ENCODE measurements at regions not wholly inside any gene's neighbourhood (a gene's known extent, or its start where the extent isn't known, plus 50 kb on each side); places are given as distances from the start of the nearest gene placed in this dataset.

- no CpG with 5 or more reads among the region's 1 CpG for WGBS (ENCODE audit: extremely low coverage, insufficient read length, low lambda C conversion rate)
- Histone ChIP-seq H3K56ac (ENCODE audit: insufficient read length, low read depth, low read length) (no peak overlapping the region), H3T11ph (ENCODE audit: low read length) (no peak overlapping the region), H3K4ac (ENCODE audit: low read depth, low read length) (no peak overlapping the region), H3K23me2 (ENCODE audit: insufficient read length, low read depth, low read length, poor library complexity, severe bottlenecking) (no peaks in the 10 kb centered on the region), H3K79me1 (ENCODE audit: insufficient read depth, low read depth, low read length, poor library complexity, severe bottlenecking) (no peaks in the 10 kb centered on the region), H2BK15ac (ENCODE audit: low read depth, low read length) (no peak overlapping the region), H4K5ac (ENCODE audit: insufficient read length, low read depth, low read length) (no peak overlapping the region), H4K91ac (ENCODE audit: insufficient read length, low read depth, low read length) (no peak overlapping the region), H3K14ac (ENCODE audit: insufficient read depth, low read length) (no peak overlapping the region), H2AK5ac (ENCODE audit: insufficient read length, low read length) (no peak overlapping the region), H2BK12ac (ENCODE audit: insufficient read length, low read depth, low read length) (no peak overlapping the region), H3K79me2 (ENCODE audit: insufficient read depth, low read length) (no peaks in the 10 kb centered on the region), H3K27me3 (ENCODE audit: insufficient read depth, low read length) (no peaks in the 10 kb centered on the region), H2BK20ac (ENCODE audit: low read depth, low read length, poor library complexity, severe bottlenecking) (no peak overlapping the region), H2BK5ac (ENCODE audit: insufficient read length, low read length) (peak overlapping the region; percentile 8), H3K4me2 (ENCODE audit: insufficient read depth, insufficient read length, low read length) (no peak overlapping the region), H3K4me1 (ENCODE audit: insufficient read depth, low read length) (peaks cover 4% of the 10 kb centered on the region; the same call in 1 of the 2 replicates), H3K27ac (ENCODE audit: insufficient read length, low read depth, low read length) (no peak overlapping the region), H3K23ac (ENCODE audit: insufficient read length, low read depth, low read length) (no peak overlapping the region), H4K20me1 (ENCODE audit: control insufficient read depth, insufficient read depth, insufficient read length) (no peaks in the 10 kb centered on the region), H3K9me3 (ENCODE audit: control insufficient read depth, low read depth, low read length) (no peaks in the 10 kb centered on the region), H3K18ac (ENCODE audit: insufficient read length, low read depth, low read length) (no peak overlapping the region), H3K9ac (ENCODE audit: extremely low read depth, insufficient read length, low read length) (no peak overlapping the region), H2AFZ (ENCODE audit: low read length) (no peak overlapping the region), H2BK120ac (ENCODE audit: low read depth, low read length, poor library complexity, severe bottlenecking) (no peak overlapping the region), H4K8ac (replicated peaks; ENCODE audit: insufficient read length, low read depth, low read length) (no peak overlapping the region)
- TF ChIP-seq CTCF (conservative IDR thresholded peaks at IDR 0.05) = no peak
- H3K27ac Mint-ChIP-seq = no peak overlapping the region
- H3K4me3 Mint-ChIP-seq = no peak overlapping the region
- H3K27me3 Mint-ChIP-seq (ENCODE audit: low read depth) = no peaks in the 10 kb centered on the region
- H3K36me3 Mint-ChIP-seq (ENCODE audit: insufficient read depth in 1 of 3, low read depth in 3 of 3) = no peaks in the 10 kb centered on the region
- H3K9me3 Mint-ChIP-seq = no peaks in the 10 kb centered on the region
- DNase-seq = no peak
- H3K4me1 Mint-ChIP-seq = peaks cover 0 to 3% of the 10 kb centered on the region in 2 experiments; a peak in 2 of 4 replicates
Observed at GRCh38 chr2:78718024-78718423, 307.5 kb upstream of the REG3G start.

Data from H9 (cell line).